HG03108 (cell line): ENCODE measurements at regions not wholly inside any gene's neighbourhood (a gene's known extent, or its start where the extent isn't known, plus 50 kb on each side); places are given as distances from the start of the nearest gene placed in this dataset.

Source experiments
- ATAC-seq: cut with Tn5 transposase; IDR thresholded peaks from one replicate; pipeline ENCODE4 v1.9.1; 2021; ENCODE audit warnings: moderate library complexity; ENCODE audit not compliant: unreplicated experiment

GRCh38 chr1:36612881-36613280, 130.2 kb upstream of the CSF3R start:
- no peak for ATAC-seq

GRCh38 chr1:36612121-36612520, 129.4 kb upstream of the CSF3R start:
- no peak for ATAC-seq

- no peak for ATAC-seq
These were observed 126.7 kb upstream of the CSF3R start for GRCh38 chr1:36609241-36610027.

- ATAC-seq = no peak
These were observed 125.6 kb upstream of the CSF3R start for GRCh38 chr1:36608272-36608671.

- no peak for ATAC-seq
These were observed 124.5 kb upstream of the CSF3R start for GRCh38 chr1:36607263-36607651.

DNA sequence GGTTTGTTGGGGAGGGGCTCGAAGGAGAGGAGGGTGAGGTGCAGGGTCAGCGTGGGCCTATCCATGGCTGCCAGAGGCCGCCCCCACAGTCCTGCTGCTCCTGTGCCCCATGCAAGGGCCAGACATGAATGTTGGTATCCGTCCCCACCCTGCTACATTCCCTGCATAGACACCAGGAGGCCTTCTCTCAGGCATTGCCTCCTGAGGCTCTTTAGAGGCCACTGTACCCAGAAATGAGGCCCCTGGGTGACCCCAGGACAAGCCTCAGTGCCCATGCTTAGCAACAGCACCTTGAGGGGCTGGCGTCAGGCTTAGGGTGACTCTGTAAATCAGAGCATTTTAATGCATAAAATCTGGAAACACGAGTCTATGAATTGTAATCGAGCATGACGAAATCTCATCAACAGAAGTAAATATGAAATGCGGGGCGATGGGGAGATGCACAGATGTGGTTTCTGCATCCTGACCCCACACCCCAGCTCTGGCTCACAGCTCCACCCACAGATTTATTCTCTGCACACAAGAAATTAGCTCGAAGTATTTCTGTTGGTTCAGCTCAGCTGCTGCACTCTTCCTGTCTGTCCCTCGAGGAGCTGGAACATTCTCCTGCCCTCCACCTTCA, 124.0 kb upstream of the CSF3R start:
- ATAC-seq = no peak

- no peak for ATAC-seq
These were observed 123.4 kb upstream of the CSF3R start for GRCh38 chr1:36605942-36606640.

GRCh38 chr1:36603461-36603860, 120.7 kb upstream of the CSF3R start:
- ATAC-seq = no peak

DNA sequence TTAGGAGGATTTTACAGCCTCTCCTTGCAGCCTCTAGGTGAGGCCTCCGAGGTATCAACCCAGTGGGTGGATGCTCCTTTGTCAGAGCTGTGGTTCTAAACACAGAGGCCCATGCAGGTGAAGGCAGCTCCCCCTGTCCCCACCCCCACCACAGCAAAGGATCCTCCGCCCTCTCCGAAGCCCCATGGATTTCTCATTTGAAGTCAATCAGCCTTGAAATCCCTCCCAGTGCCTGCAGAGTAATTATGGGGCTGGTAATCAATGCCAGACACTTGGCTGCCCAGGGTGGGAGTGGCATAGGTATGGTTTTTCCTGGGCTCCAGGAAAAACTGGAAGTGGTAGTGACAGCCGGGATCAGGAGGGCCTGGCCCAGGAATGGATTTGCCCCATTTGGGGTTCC, 119.5 kb upstream of the CSF3R start:
- ATAC-seq = no peak

- ATAC-seq = no peak
These were observed 117.1 kb upstream of the CSF3R start for GRCh38 chr1:36599828-36600227.

DNA sequence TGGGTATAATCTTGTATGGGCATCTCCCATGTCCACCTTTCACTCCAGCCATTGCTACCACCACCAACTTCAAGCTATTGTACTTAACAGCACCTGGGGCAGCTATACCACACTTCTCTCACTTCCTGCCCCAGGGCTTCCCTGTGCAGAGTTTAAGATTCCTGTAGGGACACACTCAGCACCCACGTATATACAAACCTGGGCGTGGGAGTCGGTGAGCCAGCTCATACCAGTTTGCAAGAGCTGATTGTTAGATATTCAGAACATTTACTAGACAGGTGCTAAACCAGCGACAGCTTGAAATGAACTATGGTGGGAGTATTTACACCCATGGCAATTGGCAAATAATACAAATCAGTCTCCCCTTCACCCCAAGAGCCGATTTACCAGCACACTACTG, 114.8 kb upstream of the CSF3R start:
- no peak for ATAC-seq

DNA sequence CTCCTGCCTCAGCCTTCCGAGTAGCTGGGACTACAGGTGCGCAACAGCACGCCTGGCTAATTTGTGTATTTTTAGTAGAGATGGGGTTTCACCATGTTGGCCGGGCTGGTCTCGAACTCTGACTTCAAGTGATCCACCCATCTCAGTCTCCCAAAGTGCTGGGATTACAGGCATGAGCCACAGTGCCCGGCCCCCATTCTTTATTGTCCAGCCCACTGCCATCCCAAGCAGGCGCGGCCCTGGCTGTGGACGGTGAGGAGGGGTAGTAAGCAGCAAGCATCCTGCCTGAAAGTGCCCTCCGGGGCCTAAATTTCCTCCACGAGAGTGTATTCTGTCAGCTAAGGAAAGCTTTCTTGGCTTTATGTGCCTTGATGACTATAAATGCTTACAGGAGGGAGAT, 113.2 kb upstream of the CSF3R start:
- ATAC-seq = no peak

DNA sequence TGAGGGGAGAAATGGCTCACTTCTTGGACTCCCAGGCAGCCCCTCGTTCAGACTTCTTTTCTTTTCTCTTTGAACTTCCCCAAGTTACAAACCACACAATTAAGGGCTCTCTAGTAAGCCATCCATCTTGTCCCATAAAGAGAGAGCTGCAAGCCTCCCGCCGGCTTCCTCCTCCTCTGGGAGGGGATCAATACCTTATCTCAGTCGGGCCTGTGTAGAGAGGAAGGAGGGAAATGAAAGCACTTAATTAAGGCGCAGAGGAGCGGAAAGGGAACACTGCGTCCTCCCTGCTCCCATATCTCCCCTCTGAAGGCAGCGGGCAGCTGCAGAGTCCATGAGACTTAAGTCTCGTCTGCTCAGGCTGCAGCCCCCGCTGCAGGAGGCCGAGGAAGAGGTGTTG, 112.6 kb upstream of the CSF3R start:
- no peak for ATAC-seq

GRCh38 chr1:36594023-36594422, 111.3 kb upstream of the CSF3R start:
- no peak for ATAC-seq

DNA sequence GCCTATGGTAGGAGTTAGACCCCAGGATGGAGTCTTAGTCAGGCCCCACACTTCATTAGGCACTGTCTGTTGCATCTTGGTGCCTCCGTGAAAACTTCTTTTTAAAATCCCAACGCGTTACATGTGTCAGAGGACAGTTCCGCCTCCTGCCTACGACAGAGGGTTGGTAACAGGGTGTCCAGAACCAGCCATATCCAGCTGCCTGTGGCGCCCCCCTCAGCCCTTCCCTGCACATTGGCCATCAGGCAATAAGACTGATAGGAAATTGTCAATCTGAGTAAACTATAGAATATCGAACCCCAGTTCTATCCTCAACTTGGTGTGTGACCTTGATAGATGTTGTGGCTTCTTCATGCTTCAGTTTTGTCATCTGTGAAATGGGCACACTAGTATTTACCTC, 108.6 kb upstream of the CSF3R start:
- ATAC-seq = no peak

DNA sequence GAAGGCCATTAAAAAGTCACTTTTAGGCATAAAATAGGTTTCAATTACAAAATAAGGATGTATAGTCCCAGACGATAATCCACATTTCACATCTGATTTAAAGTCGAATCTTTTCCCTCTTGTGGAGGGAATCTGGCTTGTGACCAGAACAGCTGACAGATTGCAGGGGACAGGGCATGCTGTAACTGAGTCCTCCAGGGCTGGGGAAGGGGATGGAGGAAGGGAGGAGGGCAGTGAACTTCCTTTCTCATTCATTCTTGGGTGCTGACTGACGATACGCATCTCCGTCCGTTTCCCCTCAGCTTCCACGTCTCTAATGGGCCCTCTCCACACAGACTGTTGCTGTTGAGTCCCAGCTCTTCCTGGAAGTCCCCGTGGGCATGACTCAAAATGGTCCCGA, 108.1 kb upstream of the CSF3R start:
- no peak for ATAC-seq

DNA sequence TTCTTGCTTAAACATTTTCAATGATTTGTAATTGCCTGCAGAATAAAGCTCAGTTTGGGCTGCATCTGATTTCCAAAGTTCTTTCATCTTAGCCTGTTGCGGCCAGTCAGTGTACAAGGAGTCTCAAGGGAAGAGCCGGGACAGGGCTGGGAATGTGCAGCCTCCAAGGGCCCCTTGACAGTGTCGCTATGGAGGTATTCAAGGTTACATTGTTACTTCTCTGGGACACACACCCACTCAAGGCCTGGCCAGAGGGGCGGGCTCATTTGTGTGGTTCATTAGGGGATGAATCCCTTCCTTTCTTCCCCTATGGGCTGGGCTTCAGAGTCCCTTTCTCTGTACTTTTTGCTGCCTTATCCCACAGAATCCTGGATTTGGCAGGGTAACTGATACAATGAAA, 107.6 kb upstream of the CSF3R start:
- no peak for ATAC-seq

- ATAC-seq = no peak
These were observed 106.3 kb upstream of the CSF3R start for GRCh38 chr1:36588972-36589371.

DNA sequence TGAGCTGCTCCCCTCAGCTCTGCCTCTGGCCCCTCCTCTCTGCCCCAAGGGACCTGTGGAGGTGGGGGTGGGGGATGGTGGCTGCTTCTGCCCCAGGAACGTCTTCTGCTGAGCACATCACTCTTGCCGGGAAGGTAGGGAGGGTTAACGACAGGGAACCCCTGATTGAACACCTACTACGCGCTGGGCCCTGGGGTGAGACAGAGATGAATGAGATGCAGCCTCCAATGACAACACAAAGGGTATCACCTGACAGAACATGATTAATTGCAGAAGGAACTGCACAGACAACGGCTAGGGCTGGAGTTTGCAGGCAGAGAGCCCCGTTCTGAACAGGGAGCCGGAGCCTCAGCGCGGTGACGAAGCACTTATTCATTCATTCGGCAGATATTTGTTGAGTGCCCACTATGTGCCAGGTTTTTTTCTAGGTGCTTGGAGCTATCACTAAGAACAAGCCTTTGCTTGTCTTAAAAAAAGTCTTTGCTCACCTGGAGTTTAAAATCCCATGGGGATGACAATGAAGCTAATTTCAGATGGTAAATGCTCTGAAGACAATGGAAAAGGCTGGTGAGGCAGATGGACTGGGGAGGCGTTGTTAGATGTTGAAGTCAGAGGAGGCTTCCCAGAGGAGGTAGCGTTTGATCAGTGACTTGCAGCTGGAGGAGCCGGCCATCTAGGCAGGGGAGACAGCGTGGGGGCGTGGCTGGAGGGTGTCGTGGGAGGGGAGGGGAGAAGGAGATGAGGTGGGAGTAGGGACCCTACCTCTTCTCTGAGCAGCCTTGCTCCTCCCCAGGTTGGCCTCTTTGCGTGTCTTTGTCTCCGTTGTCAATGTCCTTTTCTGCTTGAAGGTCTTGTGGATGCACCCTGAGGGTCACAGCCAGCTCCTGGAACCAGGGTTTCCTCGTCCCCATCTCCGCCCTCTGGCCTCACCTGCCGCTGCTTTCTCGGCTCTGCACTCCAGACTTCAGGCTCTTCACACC, 103.1 kb upstream of the CSF3R start:
- no peak for ATAC-seq

- no peak for ATAC-seq
These were observed 102.3 kb upstream of the CSF3R start for GRCh38 chr1:36584874-36585453.
